Brain pericyte (primary cell): ENCODE measurements at regions not wholly inside any gene's neighbourhood (a gene's known extent, or its start where the extent isn't known, plus 50 kb on each side); places are given as distances from the start of the nearest gene placed in this dataset.
A peak's percentile ranks its signal among the peaks of the same experiment; 100 is the strongest.
"Not testable (repeated sequence)": the region's sequence is repeated elsewhere in the genome, so short reads cannot be mapped to it uniquely, and the experiment has no call there.

Source experiments
- DNase-seq: peaks from one replicate; pipeline ENCODE4 v3.0.0-alpha.2; 2012; ENCODE audit warnings: low read depth, low spot score

- DNase-seq: no peak
Observed at GRCh38 chr12:92061061-92061460, 84.6 kb downstream of the BTG1 start.

- no peak for DNase-seq
Observed at GRCh38 chr12:92059960-92060359, 85.7 kb downstream of the BTG1 start.

GRCh38 chr12:92058664-92059063 lies 87.0 kb downstream of the BTG1 start:
- DNase-seq: no peak

GRCh38 chr12:92056756-92057155 lies 88.9 kb downstream of the BTG1 start:
- not testable (repeated sequence) for DNase-seq

GRCh38 chr12:92056290-92056689 lies 89.4 kb downstream of the BTG1 start:
- DNase-seq: no peak

- no peak for DNase-seq
Observed at GRCh38 chr12:92055877-92056276, 89.8 kb downstream of the BTG1 start.

- no peak for DNase-seq
Observed at GRCh38 chr12:92051441-92051840, 94.2 kb downstream of the BTG1 start.

- DNase-seq: no peak
Observed at GRCh38 chr12:92049403-92049802, 96.2 kb downstream of the BTG1 start.

- no peak for DNase-seq
Observed at GRCh38 chr12:92047393-92047826, 98.2 kb downstream of the BTG1 start.

GRCh38 chr12:92046557-92047392 lies 98.9 kb downstream of the BTG1 start:
- no peak for DNase-seq

GRCh38 chr12:92045852-92046251 lies 99.8 kb downstream of the BTG1 start:
- DNase-seq: no peak

GRCh38 chr12:92044435-92044834 lies 101.2 kb downstream of the BTG1 start:
- DNase-seq: no peak

GRCh38 chr12:92042791-92043531 lies 102.7 kb downstream of the BTG1 start:
- DNase-seq: no peak

GRCh38 chr12:92041742-92042141 lies 103.9 kb downstream of the BTG1 start:
- no peak for DNase-seq

GRCh38 chr12:92039046-92039445 lies 106.6 kb downstream of the BTG1 start:
- DNase-seq: no peak

- DNase-seq: no peak
Observed at GRCh38 chr12:92038476-92038875, 107.2 kb downstream of the BTG1 start.

- peak; percentile 22 for DNase-seq
Observed at GRCh38 chr12:92036771-92037453, 108.7 kb downstream of the BTG1 start.

GRCh38 chr12:92036061-92036620 lies 109.5 kb downstream of the BTG1 start:
- no peak for DNase-seq

GRCh38 chr12:92035477-92035876 lies 110.2 kb downstream of the BTG1 start:
- no peak for DNase-seq

GRCh38 chr12:92034858-92035401 lies 110.7 kb downstream of the BTG1 start:
- peak; percentile 36 for DNase-seq

- no peak for DNase-seq
Observed at GRCh38 chr12:92034083-92034482, 111.6 kb downstream of the BTG1 start.

GRCh38 chr12:92032965-92033364 lies 112.7 kb downstream of the BTG1 start:
- DNase-seq: no peak
